Mesothelial cell of epicardium (in vitro differentiated cells): ENCODE measurements at regions not wholly inside any gene's neighbourhood (a gene's known extent, or its start where the extent isn't known, plus 50 kb on each side); places are given as distances from the start of the nearest gene placed in this dataset.
A peak's percentile ranks its signal among the peaks of the same experiment; 100 is the strongest.

ENCODE experiments used
- DNase-seq, 2 experiments: peaks; one replicate each; pipeline ENCODE4 v3.0.0; 2021; ENCODE audit warnings: low spot score in 2 of 2; ENCODE audit not compliant: unreplicated experiment in 2 of 2
- H3K27ac Mint-ChIP-seq: 2 replicates; pipeline ENCODE4 v1.8.0; 2021; ENCODE audit warnings: mixed read lengths
- H3K27me3 Mint-ChIP-seq: 2 replicates; pipeline ENCODE4 v1.8.0; 2021; ENCODE audit warnings: low read depth, mixed read lengths
- H3K36me3 Mint-ChIP-seq: 2 replicates; pipeline ENCODE4 v1.8.0; 2021; ENCODE audit warnings: mixed read lengths
- H3K4me1 Mint-ChIP-seq: 2 replicates; pipeline ENCODE4 v1.8.0; 2021; ENCODE audit warnings: mixed read lengths
- H3K4me3 Mint-ChIP-seq: 2 replicates; pipeline ENCODE4 v1.8.0; 2021; ENCODE audit warnings: mild to moderate bottlenecking, moderate library complexity, mixed read lengths
- H3K9me3 Mint-ChIP-seq: 2 replicates; pipeline ENCODE4 v1.8.0; 2021; ENCODE audit warnings: mixed read lengths
- TF ChIP-seq, protein P1 (sequence below): fragments of 200-600 bp; sonication (generic); IDR thresholded peaks from one replicate; pipeline ENCODE4 v1.5.0; 2021; ENCODE audit warnings: antibody characterized with exemption; ENCODE audit not compliant: unreplicated experiment

DNA sequence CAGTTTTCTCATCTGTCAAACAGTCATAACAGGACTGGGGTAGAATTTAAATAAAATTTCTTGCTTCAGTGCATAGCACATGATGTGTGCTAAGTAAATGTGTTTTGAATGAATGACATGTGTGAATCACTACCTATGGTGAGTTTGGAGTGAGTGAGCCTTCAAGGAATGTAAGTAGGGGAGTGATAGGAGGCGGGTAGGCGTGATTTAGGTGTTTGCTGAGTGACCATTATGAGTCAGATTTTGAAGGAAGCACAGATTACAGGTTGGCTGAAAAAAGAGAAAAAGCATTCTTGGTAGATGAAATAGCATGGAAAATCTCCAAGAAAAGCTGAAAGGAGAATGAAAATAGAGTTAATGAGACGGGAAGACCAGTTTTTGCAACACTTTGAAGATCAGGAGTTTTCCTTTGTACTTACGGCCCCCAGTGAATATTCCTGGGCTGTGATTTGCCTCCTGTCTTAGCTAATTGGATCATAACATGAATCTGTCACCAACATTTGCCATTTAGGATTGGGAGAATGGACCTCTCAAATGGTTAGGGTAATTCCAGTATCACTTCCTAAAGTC lies 136.9 kb upstream of the GATA6 start:
- no peaks in the 10 kb centered on the region for H3K27me3 Mint-ChIP-seq
- no peak overlapping the region for H3K4me3 Mint-ChIP-seq
- TF ChIP-seq, protein P1, sequence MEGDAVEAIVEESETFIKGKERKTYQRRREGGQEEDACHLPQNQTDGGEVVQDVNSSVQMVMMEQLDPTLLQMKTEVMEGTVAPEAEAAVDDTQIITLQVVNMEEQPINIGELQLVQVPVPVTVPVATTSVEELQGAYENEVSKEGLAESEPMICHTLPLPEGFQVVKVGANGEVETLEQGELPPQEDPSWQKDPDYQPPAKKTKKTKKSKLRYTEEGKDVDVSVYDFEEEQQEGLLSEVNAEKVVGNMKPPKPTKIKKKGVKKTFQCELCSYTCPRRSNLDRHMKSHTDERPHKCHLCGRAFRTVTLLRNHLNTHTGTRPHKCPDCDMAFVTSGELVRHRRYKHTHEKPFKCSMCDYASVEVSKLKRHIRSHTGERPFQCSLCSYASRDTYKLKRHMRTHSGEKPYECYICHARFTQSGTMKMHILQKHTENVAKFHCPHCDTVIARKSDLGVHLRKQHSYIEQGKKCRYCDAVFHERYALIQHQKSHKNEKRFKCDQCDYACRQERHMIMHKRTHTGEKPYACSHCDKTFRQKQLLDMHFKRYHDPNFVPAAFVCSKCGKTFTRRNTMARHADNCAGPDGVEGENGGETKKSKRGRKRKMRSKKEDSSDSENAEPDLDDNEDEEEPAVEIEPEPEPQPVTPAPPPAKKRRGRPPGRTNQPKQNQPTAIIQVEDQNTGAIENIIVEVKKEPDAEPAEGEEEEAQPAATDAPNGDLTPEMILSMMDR = no peak
- peak overlapping the region; percentile 74 for H3K27ac Mint-ChIP-seq
- no peaks in the 10 kb centered on the region for H3K36me3 Mint-ChIP-seq
- no peaks in the 10 kb centered on the region for H3K9me3 Mint-ChIP-seq
- H3K4me1 Mint-ChIP-seq = peaks cover 10% of the 10 kb centered on the region
- no peak for DNase-seq

DNA sequence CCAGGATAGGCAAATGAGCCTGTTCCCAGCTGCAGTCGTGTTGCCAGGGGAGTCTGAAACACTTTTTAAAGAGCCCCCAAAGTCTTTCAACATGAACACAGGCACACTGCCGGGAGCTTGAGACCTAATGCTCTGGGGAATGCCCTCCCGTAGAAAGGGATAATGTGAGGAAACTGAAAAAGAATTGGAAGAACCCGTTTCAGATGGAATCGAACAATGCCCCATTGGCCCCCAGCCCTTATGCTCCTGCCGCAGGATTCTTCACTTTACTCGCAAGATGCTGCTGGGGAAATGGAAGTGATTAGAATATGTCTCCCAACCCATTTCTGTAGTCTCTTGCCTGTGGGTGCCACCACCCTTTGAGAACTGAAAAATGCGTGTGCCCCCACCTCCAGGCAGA lies 136.3 kb upstream of the GATA6 start:
- Mint-ChIP-seq H3K27ac (no peak overlapping the region), H3K36me3 (no peaks in the 10 kb centered on the region), H3K4me3 (no peak overlapping the region), H3K4me1 (peaks cover 10% of the 10 kb centered on the region), H3K9me3 (no peaks in the 10 kb centered on the region), H3K27me3 (no peaks in the 10 kb centered on the region)
- DNase-seq = no peak
- TF ChIP-seq, protein P1 = no peak

- Mint-ChIP-seq H3K9me3 (no peaks in the 10 kb centered on the region), H3K27ac (peak overlapping the region; percentile 56)
These were observed 135.1 kb upstream of the GATA6 start for GRCh38 chr18:22034276-22034675.

GRCh38 chr18:22040533-22040932 lies 128.9 kb upstream of the GATA6 start:
- H3K27me3 Mint-ChIP-seq = peaks cover 14% of the 10 kb centered on the region

More at GRCh38 chr18:22034276-22034675, 135.1 kb upstream of the GATA6 start:
- no peaks in the 10 kb centered on the region for H3K36me3 Mint-ChIP-seq
- H3K27me3 Mint-ChIP-seq = no peaks in the 10 kb centered on the region
- no peak for DNase-seq
- H3K4me1 Mint-ChIP-seq = peaks cover 10% of the 10 kb centered on the region
- H3K4me3 Mint-ChIP-seq = no peak overlapping the region
- TF ChIP-seq, protein P1 = no peak

DNA sequence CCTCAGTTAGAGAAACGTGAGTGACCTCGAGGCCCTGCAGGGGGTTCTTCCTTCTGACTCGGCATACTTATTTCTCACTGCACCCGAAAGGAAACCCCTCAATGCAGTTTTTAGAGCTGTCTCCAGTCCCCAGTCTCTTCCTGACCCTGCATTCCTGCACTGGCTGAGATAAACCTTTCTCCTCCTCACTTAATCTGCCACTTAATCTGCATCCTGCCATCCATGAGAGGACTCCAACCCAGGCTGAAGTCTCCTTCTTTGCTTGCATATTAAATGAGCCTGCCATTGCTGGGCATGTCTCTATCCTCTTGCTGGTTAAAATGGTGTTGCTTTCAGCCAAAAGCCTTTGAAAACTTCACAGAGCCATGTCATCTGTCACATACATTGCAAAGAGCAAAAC lies 125.6 kb upstream of the GATA6 start:
- Mint-ChIP-seq H3K4me3 (no peak overlapping the region), H3K27me3 (peaks cover 24% of the 10 kb centered on the region), H3K27ac (no peak overlapping the region), H3K36me3 (no peaks in the 10 kb centered on the region), H3K4me1 (peaks cover 10% of the 10 kb centered on the region), H3K9me3 (peaks cover 5% of the 10 kb centered on the region)
- TF ChIP-seq, protein P1 = no peak
- DNase-seq = no peak

More at GRCh38 chr18:22040533-22040932, 128.9 kb upstream of the GATA6 start:
- H3K9me3 Mint-ChIP-seq = peaks cover 5% of the 10 kb centered on the region
- DNase-seq = no peak
- TF ChIP-seq, protein P1 = no peak
- H3K27ac Mint-ChIP-seq = no peak overlapping the region
- H3K4me1 Mint-ChIP-seq = peaks cover 10% of the 10 kb centered on the region
- no peak overlapping the region for H3K4me3 Mint-ChIP-seq
- H3K36me3 Mint-ChIP-seq = no peaks in the 10 kb centered on the region
